Epidermal melanocyte (primary cell): ENCODE measurements at regions not wholly inside any gene's neighbourhood (a gene's known extent, or its start where the extent isn't known, plus 50 kb on each side); places are given as distances from the start of the nearest gene placed in this dataset.

Source experiments
- DNase-seq: peaks from one replicate; pipeline ENCODE4 v3.0.0; 2011; ENCODE audit warnings: low spot score; ENCODE audit not compliant: insufficient read length

GRCh38 chr2:103942199-103942598, 911.7 kb upstream of the POU3F3 start:
- DNase-seq: no peak

GRCh38 chr2:103945083-103945482, 908.8 kb upstream of the POU3F3 start:
- no peak for DNase-seq

- DNase-seq: no peak
Measured at GRCh38 chr2:103959174-103960128, 894.5 kb upstream of the POU3F3 start.

GRCh38 chr2:103960129-103960513, 893.8 kb upstream of the POU3F3 start:
- no peak for DNase-seq

GRCh38 chr2:103960951-103961350, 893.0 kb upstream of the POU3F3 start:
- no peak for DNase-seq

- DNase-seq: no peak
Measured at GRCh38 chr2:103961862-103962261, 892.1 kb upstream of the POU3F3 start.

- no peak for DNase-seq
Measured at GRCh38 chr2:103962670-103963069, 891.2 kb upstream of the POU3F3 start.

GRCh38 chr2:103963146-103963725, 890.7 kb upstream of the POU3F3 start:
- DNase-seq: no peak

GRCh38 chr2:103977241-103977640, 876.7 kb upstream of the POU3F3 start:
- no peak for DNase-seq

- DNase-seq: no peak
Measured at GRCh38 chr2:103977668-103978067, 876.2 kb upstream of the POU3F3 start.

- DNase-seq: no peak
Measured at GRCh38 chr2:103980401-103980800, 873.5 kb upstream of the POU3F3 start.

GRCh38 chr2:103982691-103983090, 871.2 kb upstream of the POU3F3 start:
- DNase-seq: no peak

GRCh38 chr2:103986001-103986400, 867.9 kb upstream of the POU3F3 start:
- DNase-seq: no peak

- no peak for DNase-seq
Measured at GRCh38 chr2:103991591-103991990, 862.3 kb upstream of the POU3F3 start.

GRCh38 chr2:104004821-104005220, 849.1 kb upstream of the POU3F3 start:
- no peak for DNase-seq

- no peak for DNase-seq
Measured at GRCh38 chr2:104016801-104017200, 837.1 kb upstream of the POU3F3 start.

- DNase-seq: no peak
Measured at GRCh38 chr2:104023306-104023705, 830.6 kb upstream of the POU3F3 start.

- no peak for DNase-seq
Measured at GRCh38 chr2:104023765-104024164, 830.1 kb upstream of the POU3F3 start.

GRCh38 chr2:104025295-104025694, 828.6 kb upstream of the POU3F3 start:
- DNase-seq: no peak

GRCh38 chr2:104026725-104027124, 827.2 kb upstream of the POU3F3 start:
- DNase-seq: no peak

GRCh38 chr2:104027321-104027720, 826.6 kb upstream of the POU3F3 start:
- no peak for DNase-seq

GRCh38 chr2:104028061-104028460, 825.9 kb upstream of the POU3F3 start:
- no peak for DNase-seq

GRCh38 chr2:104033399-104033798, 820.5 kb upstream of the POU3F3 start:
- DNase-seq: no peak
